GM23338 (cell line): ENCODE measurements at regions not wholly inside any gene's neighbourhood (a gene's known extent, or its start where the extent isn't known, plus 50 kb on each side); places are given as distances from the start of the nearest gene placed in this dataset.
A peak's percentile ranks its signal among the peaks of the same experiment; 100 is the strongest.

Source experiments
- ATAC-seq: fragments of 200-7000 bp; cut with Tn5 transposase; 3 replicates; pipeline ENCODE4 v1.9.1; 2020
- DNase-seq: peaks from one replicate; pipeline ENCODE4 v3.0.0-alpha.2; 2015; ENCODE audit warnings: low spot score
- H2AFZ ChIP-seq: fragments of 200-600 bp; sonication (generic); 2 replicates; pipeline ENCODE4 v1.8.0; 2016; ENCODE audit warnings: antibody characterized with exemption, mild to moderate bottlenecking, moderate library complexity
- H3F3A ChIP-seq: fragments of 200-600 bp; sonication (generic); replicated peaks from 2 replicates; pipeline ENCODE4 v1.8.0; 2017; ENCODE audit warnings: antibody characterized with exemption, mixed run types, low read depth
- H3K27ac ChIP-seq: fragments of 200-600 bp; sonication (generic); 2 replicates; pipeline ENCODE4 v1.6.1; 2016; ENCODE audit warnings: low read depth
- H3K27me3 ChIP-seq: fragments of 200-600 bp; sonication (generic); 2 replicates; pipeline ENCODE4 v1.8.0; 2016; ENCODE audit warnings: mild to moderate bottlenecking, mixed run types, moderate library complexity; ENCODE audit not compliant: insufficient read depth
- H3K36me3 ChIP-seq: fragments of 200-600 bp; sonication (generic); 2 replicates; pipeline ENCODE4 v1.8.0; 2016; ENCODE audit warnings: mild to moderate bottlenecking; ENCODE audit not compliant: insufficient read depth
- H3K4me1 ChIP-seq: fragments of 200-600 bp; sonication (generic); 2 replicates; pipeline ENCODE4 v1.8.0; 2016; ENCODE audit warnings: mild to moderate bottlenecking, moderate library complexity; ENCODE audit not compliant: insufficient read depth
- H3K4me2 ChIP-seq: fragments of 200-600 bp; sonication (generic); 2 replicates; pipeline ENCODE4 v1.7.1; 2017; ENCODE audit warnings: mixed run types
- H3K4me3 ChIP-seq: fragments of 200-600 bp; sonication (generic); 2 replicates; pipeline ENCODE4 v1.6.1; 2016; ENCODE audit warnings: mixed run types
- H3K79me2 ChIP-seq: fragments of 200-600 bp; sonication (generic); replicated peaks from 2 replicates; pipeline ENCODE4 v1.8.0; 2017; ENCODE audit warnings: mild to moderate bottlenecking; ENCODE audit not compliant: insufficient read depth
- H3K9me2 ChIP-seq: fragments of 200-600 bp; sonication (generic); 2 replicates; pipeline ENCODE4 v1.8.0; 2017; ENCODE audit not compliant: insufficient read depth
- H4K20me1 ChIP-seq: fragments of 200-600 bp; sonication (generic); replicated peaks from 2 replicates; pipeline ENCODE4 v1.8.0; 2017; ENCODE audit warnings: mild to moderate bottlenecking; ENCODE audit not compliant: insufficient read depth
- H3K27ac Mint-ChIP-seq: 2 replicates; pipeline ENCODE4 v1.8.0; 2020; ENCODE audit warnings: inconsistent platforms, mild to moderate bottlenecking, moderate library complexity, mixed read lengths
- H3K27me3 Mint-ChIP-seq: 3 replicates; pipeline ENCODE4 v1.8.0; 2022; ENCODE audit warnings: low read depth, mild to moderate bottlenecking, moderate library complexity, mixed read lengths, inconsistent platforms; ENCODE audit not compliant: insufficient read depth, poor library complexity
- H3K36me3 Mint-ChIP-seq: 3 replicates; pipeline ENCODE4 v1.8.0; 2021; ENCODE audit warnings: low read depth, mild to moderate bottlenecking, inconsistent platforms, moderate library complexity, mixed read lengths
- H3K4me1 Mint-ChIP-seq: 3 replicates; pipeline ENCODE4 v1.8.0; 2020; ENCODE audit warnings: mild to moderate bottlenecking, inconsistent platforms, mixed read lengths
- H3K4me3 Mint-ChIP-seq: 3 replicates; pipeline ENCODE4 v1.8.0; 2021; ENCODE audit warnings: moderate library complexity, mild to moderate bottlenecking, inconsistent platforms, mixed read lengths
- H3K9me3 Mint-ChIP-seq: 3 replicates; pipeline ENCODE4 v1.8.0; 2020; ENCODE audit warnings: moderate library complexity, mild to moderate bottlenecking, inconsistent platforms, mixed read lengths
- CREB1 ChIP-seq: fragments of 250-450 bp; sonication (Bioruptor Pico); IDR thresholded peaks from 2 replicates; pipeline ENCODE4 v1.5.0; 2020; ENCODE audit warnings: low read depth, mild to moderate bottlenecking, moderate library complexity
- EZH2 ChIP-seq: fragments of 200-600 bp; sonication (generic); IDR thresholded peaks from one replicate; pipeline ENCODE4 v1.8.0; 2017; ENCODE audit warnings: antibody characterized with exemption, mild to moderate bottlenecking, low read depth; ENCODE audit not compliant: unreplicated experiment
- NANOG ChIP-seq: IDR thresholded peaks from 2 replicates; pipeline ENCODE4 v1.6.1; 2016; ENCODE audit warnings: antibody characterized with exemption, borderline replicate concordance
- ZNF331 ChIP-seq: fragments of 250-450 bp; sonication (Bioruptor Pico); IDR thresholded peaks from 2 replicates; pipeline ENCODE4 v1.5.0; 2020; ENCODE audit warnings: low read depth, mild to moderate bottlenecking, moderate library complexity
- TF ChIP-seq, protein P1 (sequence below): fragments of 250-450 bp; sonication (Bioruptor Pico); IDR thresholded peaks from 2 replicates; pipeline ENCODE4 v1.5.0; 2020; ENCODE audit warnings: mild to moderate bottlenecking, moderate library complexity
- TF ChIP-seq, protein P2 (sequence below): IDR thresholded peaks from 2 replicates; pipeline ENCODE4 v1.6.1; 2016; ENCODE audit warnings: antibody characterized with exemption
- TF ChIP-seq, protein P3 (sequence below): IDR thresholded peaks from one replicate; pipeline ENCODE4 v1.6.1; 2018; ENCODE audit warnings: antibody characterized with exemption; ENCODE audit not compliant: unreplicated experiment

DNA sequence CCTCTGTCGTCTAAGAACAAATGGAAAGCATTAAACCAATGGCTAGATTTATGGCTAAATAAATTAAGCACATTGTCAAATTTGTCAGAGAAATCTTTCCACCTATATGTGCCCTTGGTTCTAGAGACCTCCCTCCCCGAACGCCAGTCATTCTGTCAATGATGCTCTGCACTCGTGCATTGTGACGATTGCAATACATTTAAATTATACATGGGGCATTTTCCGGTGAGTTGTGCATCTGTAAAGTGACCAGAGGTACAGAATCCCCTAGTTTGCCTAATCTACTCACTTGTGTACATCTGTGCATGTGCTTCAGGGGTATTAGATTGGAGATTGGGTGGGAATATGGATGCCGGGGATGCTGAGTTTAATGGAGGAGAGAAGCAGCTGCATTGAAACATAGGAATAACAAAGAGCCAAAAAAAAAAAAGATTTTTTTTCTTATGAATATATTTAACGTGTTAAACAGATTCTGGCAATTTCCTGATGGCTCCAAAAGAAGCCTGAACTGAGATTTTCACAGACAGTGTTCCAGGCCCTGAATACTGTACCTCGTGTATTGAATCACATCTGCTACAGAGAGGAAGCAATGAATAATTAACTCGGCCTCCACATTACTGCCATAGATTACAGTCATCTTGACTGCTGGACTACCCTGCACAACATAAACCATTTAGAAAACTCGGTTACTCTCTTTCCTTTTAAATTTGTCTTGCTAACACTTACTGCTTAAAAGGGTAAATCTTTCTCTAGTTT is 149.0 kb upstream of the C1orf87 start:
- TF ChIP-seq CREB1 (CRISPR knock-in tag) = no peak
- TF ChIP-seq, protein P1, sequence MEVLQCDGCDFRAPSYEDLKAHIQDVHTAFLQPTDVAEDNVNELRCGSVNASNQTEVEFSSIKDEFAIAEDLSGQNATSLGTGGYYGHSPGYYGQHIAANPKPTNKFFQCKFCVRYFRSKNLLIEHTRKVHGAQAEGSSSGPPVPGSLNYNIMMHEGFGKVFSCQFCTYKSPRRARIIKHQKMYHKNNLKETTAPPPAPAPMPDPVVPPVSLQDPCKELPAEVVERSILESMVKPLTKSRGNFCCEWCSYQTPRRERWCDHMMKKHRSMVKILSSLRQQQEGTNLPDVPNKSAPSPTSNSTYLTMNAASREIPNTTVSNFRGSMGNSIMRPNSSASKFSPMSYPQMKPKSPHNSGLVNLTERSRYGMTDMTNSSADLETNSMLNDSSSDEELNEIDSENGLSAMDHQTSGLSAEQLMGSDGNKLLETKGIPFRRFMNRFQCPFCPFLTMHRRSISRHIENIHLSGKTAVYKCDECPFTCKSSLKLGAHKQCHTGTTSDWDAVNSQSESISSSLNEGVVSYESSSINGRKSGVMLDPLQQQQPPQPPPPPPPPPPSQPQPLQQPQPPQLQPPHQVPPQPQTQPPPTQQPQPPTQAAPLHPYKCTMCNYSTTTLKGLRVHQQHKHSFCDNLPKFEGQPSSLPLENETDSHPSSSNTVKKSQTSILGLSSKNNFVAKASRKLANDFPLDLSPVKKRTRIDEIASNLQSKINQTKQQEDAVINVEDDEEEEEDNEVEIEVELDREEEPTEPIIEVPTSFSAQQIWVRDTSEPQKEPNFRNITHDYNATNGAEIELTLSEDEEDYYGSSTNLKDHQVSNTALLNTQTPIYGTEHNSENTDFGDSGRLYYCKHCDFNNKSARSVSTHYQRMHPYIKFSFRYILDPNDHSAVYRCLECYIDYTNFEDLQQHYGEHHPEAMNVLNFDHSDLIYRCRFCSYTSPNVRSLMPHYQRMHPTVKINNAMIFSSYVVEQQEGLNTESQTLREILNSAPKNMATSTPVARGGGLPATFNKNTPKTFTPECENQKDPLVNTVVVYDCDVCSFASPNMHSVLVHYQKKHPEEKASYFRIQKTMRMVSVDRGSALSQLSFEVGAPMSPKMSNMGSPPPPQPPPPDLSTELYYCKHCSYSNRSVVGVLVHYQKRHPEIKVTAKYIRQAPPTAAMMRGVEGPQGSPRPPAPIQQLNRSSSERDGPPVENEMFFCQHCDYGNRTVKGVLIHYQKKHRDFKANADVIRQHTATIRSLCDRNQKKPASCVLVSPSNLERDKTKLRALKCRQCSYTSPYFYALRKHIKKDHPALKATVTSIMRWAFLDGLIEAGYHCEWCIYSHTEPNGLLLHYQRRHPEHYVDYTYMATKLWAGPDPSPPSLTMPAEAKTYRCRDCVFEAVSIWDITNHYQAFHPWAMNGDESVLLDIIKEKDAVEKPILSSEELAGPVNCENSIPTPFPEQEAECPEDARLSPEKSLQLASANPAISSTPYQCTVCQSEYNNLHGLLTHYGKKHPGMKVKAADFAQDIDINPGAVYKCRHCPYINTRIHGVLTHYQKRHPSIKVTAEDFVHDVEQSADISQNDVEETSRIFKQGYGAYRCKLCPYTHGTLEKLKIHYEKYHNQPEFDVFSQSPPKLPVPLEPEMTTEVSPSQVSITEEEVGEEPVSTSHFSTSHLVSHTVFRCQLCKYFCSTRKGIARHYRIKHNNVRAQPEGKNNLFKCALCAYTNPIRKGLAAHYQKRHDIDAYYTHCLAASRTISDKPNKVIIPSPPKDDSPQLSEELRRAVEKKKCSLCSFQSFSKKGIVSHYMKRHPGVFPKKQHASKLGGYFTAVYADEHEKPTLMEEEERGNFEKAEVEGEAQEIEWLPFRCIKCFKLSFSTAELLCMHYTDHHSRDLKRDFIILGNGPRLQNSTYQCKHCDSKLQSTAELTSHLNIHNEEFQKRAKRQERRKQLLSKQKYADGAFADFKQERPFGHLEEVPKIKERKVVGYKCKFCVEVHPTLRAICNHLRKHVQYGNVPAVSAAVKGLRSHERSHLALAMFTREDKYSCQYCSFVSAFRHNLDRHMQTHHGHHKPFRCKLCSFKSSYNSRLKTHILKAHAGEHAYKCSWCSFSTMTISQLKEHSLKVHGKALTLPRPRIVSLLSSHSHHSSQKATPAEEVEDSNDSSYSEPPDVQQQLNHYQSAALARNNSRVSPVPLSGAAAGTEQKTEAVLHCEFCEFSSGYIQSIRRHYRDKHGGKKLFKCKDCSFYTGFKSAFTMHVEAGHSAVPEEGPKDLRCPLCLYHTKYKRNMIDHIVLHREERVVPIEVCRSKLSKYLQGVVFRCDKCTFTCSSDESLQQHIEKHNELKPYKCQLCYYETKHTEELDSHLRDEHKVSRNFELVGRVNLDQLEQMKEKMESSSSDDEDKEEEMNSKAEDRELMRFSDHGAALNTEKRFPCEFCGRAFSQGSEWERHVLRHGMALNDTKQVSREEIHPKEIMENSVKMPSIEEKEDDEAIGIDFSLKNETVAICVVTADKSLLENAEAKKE = no peak
- TF ChIP-seq, protein P2, sequence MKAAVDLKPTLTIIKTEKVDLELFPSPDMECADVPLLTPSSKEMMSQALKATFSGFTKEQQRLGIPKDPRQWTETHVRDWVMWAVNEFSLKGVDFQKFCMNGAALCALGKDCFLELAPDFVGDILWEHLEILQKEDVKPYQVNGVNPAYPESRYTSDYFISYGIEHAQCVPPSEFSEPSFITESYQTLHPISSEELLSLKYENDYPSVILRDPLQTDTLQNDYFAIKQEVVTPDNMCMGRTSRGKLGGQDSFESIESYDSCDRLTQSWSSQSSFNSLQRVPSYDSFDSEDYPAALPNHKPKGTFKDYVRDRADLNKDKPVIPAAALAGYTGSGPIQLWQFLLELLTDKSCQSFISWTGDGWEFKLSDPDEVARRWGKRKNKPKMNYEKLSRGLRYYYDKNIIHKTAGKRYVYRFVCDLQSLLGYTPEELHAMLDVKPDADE = no peak
- Histone ChIP-seq H3K4me2 (no peak overlapping the region), H3K9me2 (no peaks in the 10 kb centered on the region), H3K79me2 (no peaks in the 10 kb centered on the region), H3F3A (no peaks in the 10 kb centered on the region), H3K4me1 (no peaks in the 10 kb centered on the region), H3K36me3 (no peaks in the 10 kb centered on the region), H3K27ac (no peak overlapping the region), H4K20me1 (no peaks in the 10 kb centered on the region), H3K4me3 (no peak overlapping the region), H3K27me3 (no peaks in the 10 kb centered on the region), H2AFZ (no peak overlapping the region)
- no peaks in the 10 kb centered on the region for H3K9me3 Mint-ChIP-seq
- H3K27ac Mint-ChIP-seq = no peak overlapping the region
- H3K27me3 Mint-ChIP-seq = peaks cover 3% of the 10 kb centered on the region
- no peaks in the 10 kb centered on the region; the same call in 2 of the 3 replicates for H3K36me3 Mint-ChIP-seq
- H3K4me3 Mint-ChIP-seq = no peak overlapping the region
- DNase-seq (no peak), ATAC-seq (no peak)
- no peaks in the 10 kb centered on the region for H3K4me1 Mint-ChIP-seq

DNA sequence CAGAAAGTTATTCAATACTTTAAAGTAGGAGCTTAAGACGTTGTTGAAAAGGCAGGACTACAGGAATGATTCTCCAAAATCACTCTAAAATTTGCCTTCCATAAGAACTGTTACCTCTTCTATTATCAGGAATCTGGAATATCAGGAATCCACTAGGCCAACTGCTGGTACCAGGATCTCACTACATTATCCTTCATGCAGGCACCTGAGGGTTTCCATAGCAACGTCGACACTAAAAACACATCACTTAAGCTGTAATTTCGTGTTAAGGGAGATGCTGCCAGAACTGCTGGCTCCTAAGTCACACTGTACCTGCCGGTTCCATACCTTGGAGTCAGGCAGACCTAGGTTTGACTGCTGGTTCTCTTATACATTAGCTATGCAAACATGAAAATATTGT is 139.7 kb upstream of the C1orf87 start:
- no peak for ATAC-seq
- DNase-seq = peak; percentile 44
- TF ChIP-seq, protein P3, sequence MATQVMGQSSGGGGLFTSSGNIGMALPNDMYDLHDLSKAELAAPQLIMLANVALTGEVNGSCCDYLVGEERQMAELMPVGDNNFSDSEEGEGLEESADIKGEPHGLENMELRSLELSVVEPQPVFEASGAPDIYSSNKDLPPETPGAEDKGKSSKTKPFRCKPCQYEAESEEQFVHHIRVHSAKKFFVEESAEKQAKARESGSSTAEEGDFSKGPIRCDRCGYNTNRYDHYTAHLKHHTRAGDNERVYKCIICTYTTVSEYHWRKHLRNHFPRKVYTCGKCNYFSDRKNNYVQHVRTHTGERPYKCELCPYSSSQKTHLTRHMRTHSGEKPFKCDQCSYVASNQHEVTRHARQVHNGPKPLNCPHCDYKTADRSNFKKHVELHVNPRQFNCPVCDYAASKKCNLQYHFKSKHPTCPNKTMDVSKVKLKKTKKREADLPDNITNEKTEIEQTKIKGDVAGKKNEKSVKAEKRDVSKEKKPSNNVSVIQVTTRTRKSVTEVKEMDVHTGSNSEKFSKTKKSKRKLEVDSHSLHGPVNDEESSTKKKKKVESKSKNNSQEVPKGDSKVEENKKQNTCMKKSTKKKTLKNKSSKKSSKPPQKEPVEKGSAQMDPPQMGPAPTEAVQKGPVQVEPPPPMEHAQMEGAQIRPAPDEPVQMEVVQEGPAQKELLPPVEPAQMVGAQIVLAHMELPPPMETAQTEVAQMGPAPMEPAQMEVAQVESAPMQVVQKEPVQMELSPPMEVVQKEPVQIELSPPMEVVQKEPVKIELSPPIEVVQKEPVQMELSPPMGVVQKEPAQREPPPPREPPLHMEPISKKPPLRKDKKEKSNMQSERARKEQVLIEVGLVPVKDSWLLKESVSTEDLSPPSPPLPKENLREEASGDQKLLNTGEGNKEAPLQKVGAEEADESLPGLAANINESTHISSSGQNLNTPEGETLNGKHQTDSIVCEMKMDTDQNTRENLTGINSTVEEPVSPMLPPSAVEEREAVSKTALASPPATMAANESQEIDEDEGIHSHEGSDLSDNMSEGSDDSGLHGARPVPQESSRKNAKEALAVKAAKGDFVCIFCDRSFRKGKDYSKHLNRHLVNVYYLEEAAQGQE = no peak
- TF ChIP-seq EZH2 = no peak
- TF ChIP-seq NANOG = no peak
- TF ChIP-seq ZNF331 = no peak
- Mint-ChIP-seq H3K27ac (no peak overlapping the region), H3K4me3 (no peak overlapping the region), H3K9me3 (0 out of 3 replicates have a peak, but pooled peaks cover 2% of the 10 kb centered on the region), H3K36me3 (0 out of 3 replicates have a peak, but pooled peaks cover 3% of the 10 kb centered on the region), H3K4me1 (no peaks in the 10 kb centered on the region), H3K27me3 (no peaks in the 10 kb centered on the region)
- Histone ChIP-seq H3K27ac (no peak overlapping the region), H3K27me3 (no peaks in the 10 kb centered on the region), H3K4me3 (no peak overlapping the region), H4K20me1 (no peaks in the 10 kb centered on the region), H3K36me3 (no peaks in the 10 kb centered on the region), H3F3A (no peaks in the 10 kb centered on the region), H2AFZ (no peak overlapping the region), H3K4me1 (no peaks in the 10 kb centered on the region), H3K79me2 (no peaks in the 10 kb centered on the region), H3K4me2 (no peak overlapping the region), H3K9me2 (peaks cover 5% of the 10 kb centered on the region; the same call in 1 of the 2 replicates)
